ENCODE measurements at regions not wholly inside any gene's neighbourhood (a gene's known extent, or its start where the extent isn't known, plus 50 kb on each side); places are given as distances from the start of the nearest gene placed in this dataset.

DNA sequence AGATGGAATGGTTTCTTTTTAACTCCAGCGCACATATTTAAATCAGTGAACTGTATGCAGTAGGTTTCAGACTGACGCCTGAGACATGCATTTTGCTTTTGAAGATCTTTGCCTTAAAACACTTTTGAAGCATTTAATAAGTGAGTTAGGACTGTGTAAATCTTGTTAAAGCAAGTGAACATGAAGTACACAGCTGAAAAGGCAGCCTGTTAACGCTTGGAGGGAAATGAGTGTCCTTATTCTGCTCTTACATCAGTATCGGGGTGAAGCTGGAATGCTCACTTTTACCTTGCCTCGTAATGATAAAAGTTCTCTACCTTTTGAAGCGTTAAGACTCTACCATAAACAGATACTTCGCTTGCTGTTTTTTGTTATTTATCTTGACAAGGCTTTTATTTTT lies 552.2 kb downstream of the ZNF608 start:
- no peak overlapping the region for H3K4me3 ChIP-seq (ENCODE audit: low read depth in 2 of 2, low read length in 1 of 2)
- ChIA-PET CTCF (no interaction called here), POLR2A (no interaction called here)
- no peak for DNase-seq
- no peak for TF ChIP-seq SIN3A (IDR thresholded peaks at IDR 0.05; ENCODE audit: borderline replicate concordance, low read depth, low read length)
- TF ChIP-seq RXRA (IDR thresholded peaks at IDR 0.05; ENCODE audit: borderline replicate concordance, low read depth): no peak
- peak overlapping the region in 1 of 2 experiments; percentile 90; a peak in 2 of 4 replicates for H3K27ac ChIP-seq (ENCODE audit: low read depth in 2 of 2, low read length in 1 of 2)
- no peak overlapping the region for H3K9ac ChIP-seq
- no peaks in the 10 kb centered on the region for H3K36me3 ChIP-seq (replicated peaks in 1 of 2; ENCODE audit: control insufficient read depth in 1 of 2, insufficient read depth in 2 of 2, low read length in 1 of 2)
- H3K9me3 ChIP-seq: no peaks in the 10 kb centered on the region
- H2AFZ ChIP-seq (ENCODE audit: low read depth): peak overlapping the region; percentile 72
- H3K4me2 ChIP-seq: no peak overlapping the region
- no peaks in the 10 kb centered on the region for H3K9me2 ChIP-seq
- no peaks in the 10 kb centered on the region for H4K20me1 ChIP-seq (ENCODE audit: insufficient read depth)
- H3K4me1 ChIP-seq (ENCODE audit: control insufficient read depth in 1 of 2, insufficient read depth in 2 of 2, low read depth in 1 of 2, low read length in 1 of 2): peaks cover 10 to 16% of the 10 kb centered on the region in 2 experiments; a peak in 3 of 4 replicates
- WGBS (ENCODE audit: low lambda C conversion rate): 87% methylated on average over 7 of the region's 7 CpGs
- no peaks in the 10 kb centered on the region for H3K27me3 ChIP-seq (ENCODE audit: insufficient read depth)
- H3F3A ChIP-seq (replicated peaks; ENCODE audit: insufficient read depth): no peaks in the 10 kb centered on the region
- no peaks in the 10 kb centered on the region for H3K79me2 ChIP-seq (ENCODE audit: insufficient read depth)

DNA sequence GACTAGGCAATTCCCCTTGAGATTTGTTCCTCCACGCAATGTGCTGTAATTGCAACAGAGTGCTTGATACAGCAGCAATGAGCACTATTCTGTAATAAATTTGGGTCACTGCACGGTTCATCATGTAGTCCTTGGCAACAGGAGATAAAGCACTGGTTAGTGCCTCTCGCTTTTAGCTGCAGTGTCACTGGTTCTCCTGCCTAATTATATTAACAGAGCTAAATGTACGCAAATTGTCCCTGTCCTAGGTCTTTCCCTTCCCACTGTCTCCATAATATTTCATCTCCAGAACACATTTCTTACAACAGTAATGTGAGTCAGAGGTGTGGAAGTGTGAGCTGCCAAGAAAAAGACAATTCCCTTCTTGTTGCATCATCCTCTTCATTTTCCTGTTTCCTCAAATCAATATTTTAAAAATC lies 553.1 kb downstream of the ZNF608 start:
- peak; percentile 50 for TF ChIP-seq RAD21 (IDR thresholded peaks at IDR 0.05; ENCODE audit: low read length)
- peak; percentile 47 for TF ChIP-seq TCF12 (IDR thresholded peaks at IDR 0.05)
- TF ChIP-seq SMC3 (IDR thresholded peaks at IDR 0.05; ENCODE audit: low read depth, low read length): peak; percentile 15; the same call in 1 of the 2 replicates
- TF ChIP-seq, protein P1, sequence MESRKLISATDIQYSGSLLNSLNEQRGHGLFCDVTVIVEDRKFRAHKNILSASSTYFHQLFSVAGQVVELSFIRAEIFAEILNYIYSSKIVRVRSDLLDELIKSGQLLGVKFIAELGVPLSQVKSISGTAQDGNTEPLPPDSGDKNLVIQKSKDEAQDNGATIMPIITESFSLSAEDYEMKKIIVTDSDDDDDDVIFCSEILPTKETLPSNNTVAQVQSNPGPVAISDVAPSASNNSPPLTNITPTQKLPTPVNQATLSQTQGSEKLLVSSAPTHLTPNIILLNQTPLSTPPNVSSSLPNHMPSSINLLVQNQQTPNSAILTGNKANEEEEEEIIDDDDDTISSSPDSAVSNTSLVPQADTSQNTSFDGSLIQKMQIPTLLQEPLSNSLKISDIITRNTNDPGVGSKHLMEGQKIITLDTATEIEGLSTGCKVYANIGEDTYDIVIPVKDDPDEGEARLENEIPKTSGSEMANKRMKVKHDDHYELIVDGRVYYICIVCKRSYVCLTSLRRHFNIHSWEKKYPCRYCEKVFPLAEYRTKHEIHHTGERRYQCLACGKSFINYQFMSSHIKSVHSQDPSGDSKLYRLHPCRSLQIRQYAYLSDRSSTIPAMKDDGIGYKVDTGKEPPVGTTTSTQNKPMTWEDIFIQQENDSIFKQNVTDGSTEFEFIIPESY (IDR thresholded peaks at IDR 0.05; ENCODE audit: borderline replicate concordance, low read depth): no peak
- peak; percentile 35; the same call in 1 of the 2 replicates for TF ChIP-seq JUND (IDR thresholded peaks at IDR 0.05)
- TF ChIP-seq EP300 (IDR thresholded peaks at IDR 0.05; ENCODE audit: borderline replicate concordance in 1 of 2, low read depth in 1 of 2, low read length in 1 of 2): peak; percentile 26 to 84; a peak in 2 of 4 replicates
- TF ChIP-seq, protein P2, sequence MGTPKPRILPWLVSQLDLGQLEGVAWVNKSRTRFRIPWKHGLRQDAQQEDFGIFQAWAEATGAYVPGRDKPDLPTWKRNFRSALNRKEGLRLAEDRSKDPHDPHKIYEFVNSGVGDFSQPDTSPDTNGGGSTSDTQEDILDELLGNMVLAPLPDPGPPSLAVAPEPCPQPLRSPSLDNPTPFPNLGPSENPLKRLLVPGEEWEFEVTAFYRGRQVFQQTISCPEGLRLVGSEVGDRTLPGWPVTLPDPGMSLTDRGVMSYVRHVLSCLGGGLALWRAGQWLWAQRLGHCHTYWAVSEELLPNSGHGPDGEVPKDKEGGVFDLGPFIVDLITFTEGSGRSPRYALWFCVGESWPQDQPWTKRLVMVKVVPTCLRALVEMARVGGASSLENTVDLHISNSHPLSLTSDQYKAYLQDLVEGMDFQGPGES (IDR thresholded peaks at IDR 0.05; ENCODE audit: low read depth, low read length): no peak
- TF ChIP-seq, protein P3, sequence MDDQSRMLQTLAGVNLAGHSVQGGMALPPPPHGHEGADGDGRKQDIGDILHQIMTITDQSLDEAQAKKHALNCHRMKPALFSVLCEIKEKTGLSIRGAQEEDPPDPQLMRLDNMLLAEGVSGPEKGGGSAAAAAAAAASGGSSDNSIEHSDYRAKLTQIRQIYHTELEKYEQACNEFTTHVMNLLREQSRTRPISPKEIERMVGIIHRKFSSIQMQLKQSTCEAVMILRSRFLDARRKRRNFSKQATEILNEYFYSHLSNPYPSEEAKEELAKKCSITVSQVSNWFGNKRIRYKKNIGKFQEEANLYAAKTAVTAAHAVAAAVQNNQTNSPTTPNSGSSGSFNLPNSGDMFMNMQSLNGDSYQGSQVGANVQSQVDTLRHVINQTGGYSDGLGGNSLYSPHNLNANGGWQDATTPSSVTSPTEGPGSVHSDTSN (IDR thresholded peaks at IDR 0.05): peak; percentile 50
- peak; percentile 55; the same call in 1 of the 2 replicates for TF ChIP-seq MXI1 (IDR thresholded peaks at IDR 0.05; ENCODE audit: low read depth, low read length)
- peak; percentile 22; the same call in 1 of the 2 replicates for TF ChIP-seq FOSL2 (IDR thresholded peaks at IDR 0.05; ENCODE audit: borderline replicate concordance, low read depth)
- no peak for TF ChIP-seq GABPA (IDR thresholded peaks at IDR 0.05; ENCODE audit: low read depth)
- TF ChIP-seq NFIC (IDR thresholded peaks at IDR 0.05; ENCODE audit: borderline replicate concordance): peak; percentile 60; the same call in 1 of the 2 replicates
- peak; percentile 54 for TF ChIP-seq CHD2 (IDR thresholded peaks at IDR 0.05; ENCODE audit: low read length, partially characterized antibody)
- peak; percentile 59; the same call in 1 of the 2 replicates for TF ChIP-seq RCOR1 (IDR thresholded peaks at IDR 0.05; ENCODE audit: low read length)
- TF ChIP-seq GATA2 (CRISPR knock-in tag; IDR thresholded peaks at IDR 0.05): peak; percentile 65
- H3K9ac ChIP-seq: no peak overlapping the region
- ChIA-PET CTCF (interaction anchor here (0.7 to 1.0 kb wide), 2 partner anchors 26 to 395 kb away, joined by 3 read pairs; no protein-coding TSS in a partner anchor), POLR2A (no interaction called here)
- no peaks in the 10 kb centered on the region for H4K20me1 ChIP-seq (ENCODE audit: insufficient read depth)
- H3K27ac ChIP-seq (ENCODE audit: low read depth in 2 of 2, low read length in 1 of 2): peak overlapping the region; percentile 29 to 90; a peak in 3 of 4 replicates
- H3K79me2 ChIP-seq (ENCODE audit: insufficient read depth): no peaks in the 10 kb centered on the region
- H3K9me2 ChIP-seq: no peaks in the 10 kb centered on the region
- peak overlapping the region; percentile 26 for H3K4me2 ChIP-seq
- no peaks in the 10 kb centered on the region for H3F3A ChIP-seq (replicated peaks; ENCODE audit: insufficient read depth)
- no peaks in the 10 kb centered on the region for H3K36me3 ChIP-seq (replicated peaks in 1 of 2; ENCODE audit: control insufficient read depth in 1 of 2, insufficient read depth in 2 of 2, low read length in 1 of 2)
- DNase-seq: peak; percentile 56
- H3K4me1 ChIP-seq (ENCODE audit: control insufficient read depth in 1 of 2, insufficient read depth in 2 of 2, low read depth in 1 of 2, low read length in 1 of 2): peaks cover 10 to 16% of the 10 kb centered on the region in 2 experiments; a peak in 3 of 4 replicates
- H3K9me3 ChIP-seq: no peaks in the 10 kb centered on the region
- no peaks in the 10 kb centered on the region for H3K27me3 ChIP-seq (ENCODE audit: insufficient read depth)
- WGBS (ENCODE audit: low lambda C conversion rate): 29% methylated on average over 4 of the region's 4 CpGs
- H2AFZ ChIP-seq (ENCODE audit: low read depth): no peak overlapping the region
- no peak overlapping the region for H3K4me3 ChIP-seq (ENCODE audit: low read depth in 2 of 2, low read length in 1 of 2)

All from SK-N-SH (cell line).